NCI-H2081 treated with DMSO at 0.1 percent for 48 hours (cell line): ENCODE measurements at regions not wholly inside any gene's neighbourhood (a gene's known extent, or its start where the extent isn't known, plus 50 kb on each side); places are given as distances from the start of the nearest gene placed in this dataset.

ENCODE experiments used
- DNase-seq: peaks from one replicate; lab custom pipeline; 2025; lab: John Stamatoyannopoulos, UW

GRCh38 chr5:107146901-107147300 lies 523.8 kb downstream of the EFNA5 start:
- DNase-seq: no peak

- no peak for DNase-seq
Measured at GRCh38 chr5:107135391-107135790, 535.3 kb downstream of the EFNA5 start.

GRCh38 chr5:107134931-107135330 lies 535.8 kb downstream of the EFNA5 start:
- no peak for DNase-seq

DNA sequence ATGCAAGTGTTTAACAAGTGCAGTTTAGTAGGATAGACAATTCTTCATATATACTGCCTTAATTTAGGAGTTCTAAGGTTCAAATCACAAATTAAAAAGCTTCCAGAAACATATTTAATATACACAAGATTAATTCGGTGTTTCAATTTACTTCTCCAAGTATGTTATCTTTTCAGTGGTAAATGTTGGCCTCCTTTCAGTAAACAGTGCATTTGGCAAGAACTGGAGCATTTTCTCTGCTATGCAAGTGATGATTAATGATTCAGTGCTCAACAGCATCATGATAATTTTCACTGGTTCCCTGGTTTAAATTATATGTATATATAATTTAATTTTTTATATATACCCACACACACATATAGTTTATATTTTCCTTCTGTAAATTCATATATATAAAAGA lies 541.7 kb downstream of the EFNA5 start:
- no peak for DNase-seq

- DNase-seq: no peak
Measured at GRCh38 chr5:107127878-107128277, 542.9 kb downstream of the EFNA5 start.

- DNase-seq: no peak
Measured at GRCh38 chr5:107126341-107126740, 544.4 kb downstream of the EFNA5 start.

- DNase-seq: no peak
Measured at GRCh38 chr5:107124376-107124775, 546.4 kb downstream of the EFNA5 start.

GRCh38 chr5:107123014-107123413 lies 547.7 kb downstream of the EFNA5 start:
- no peak for DNase-seq

DNA sequence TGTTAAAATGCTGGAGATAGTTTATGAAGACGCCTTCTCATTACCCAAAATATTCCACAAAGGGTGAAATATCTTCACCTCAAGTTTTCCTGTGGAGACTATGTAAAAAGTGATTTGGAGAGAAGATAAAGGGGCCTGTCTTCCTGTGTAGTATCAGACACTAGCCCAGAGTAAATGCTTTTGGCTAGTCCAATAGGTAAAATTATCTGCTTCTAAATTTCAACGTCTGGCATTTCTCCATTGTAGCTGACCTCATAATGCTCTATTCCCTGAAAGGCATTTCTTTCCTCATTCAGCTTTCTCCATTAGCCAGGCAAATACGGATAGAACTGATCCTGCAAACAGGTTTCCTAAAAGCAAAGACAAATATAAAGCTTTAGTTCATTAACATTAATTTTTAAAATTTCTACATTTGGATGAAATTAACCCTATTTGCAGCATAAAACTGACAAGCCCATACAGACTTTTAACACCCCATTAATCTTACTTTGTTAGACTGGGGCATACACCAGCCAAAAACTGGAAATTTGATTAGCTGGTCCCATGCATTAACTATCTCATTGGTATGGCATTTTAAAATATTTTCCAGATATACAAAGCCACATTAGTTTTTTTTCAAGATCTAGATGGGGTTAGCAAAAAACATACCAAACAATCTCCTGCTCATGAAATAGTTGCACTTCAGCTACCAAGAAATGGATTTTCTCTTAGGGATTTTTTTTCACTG lies 548.8 kb downstream of the EFNA5 start:
- DNase-seq: no peak

DNA sequence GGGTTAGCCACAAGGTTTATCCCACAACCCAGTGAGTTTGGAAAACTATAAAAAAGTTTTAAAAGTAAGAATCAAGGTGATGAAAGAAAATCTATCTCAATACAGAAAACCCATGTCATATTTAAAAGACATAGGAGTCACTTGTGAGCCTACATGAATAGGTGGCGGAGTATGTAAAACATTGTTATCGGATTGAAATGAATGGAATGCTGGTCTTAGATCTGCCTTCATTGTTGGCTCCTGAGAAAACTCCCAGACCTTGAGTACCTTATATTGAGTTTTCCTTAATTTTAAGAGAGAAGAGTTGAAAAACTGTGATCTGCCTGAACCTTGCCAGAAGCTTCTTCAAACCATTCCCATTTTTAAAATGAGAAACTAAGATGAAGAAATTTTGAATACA lies 551.1 kb downstream of the EFNA5 start:
- DNase-seq: no peak

DNA sequence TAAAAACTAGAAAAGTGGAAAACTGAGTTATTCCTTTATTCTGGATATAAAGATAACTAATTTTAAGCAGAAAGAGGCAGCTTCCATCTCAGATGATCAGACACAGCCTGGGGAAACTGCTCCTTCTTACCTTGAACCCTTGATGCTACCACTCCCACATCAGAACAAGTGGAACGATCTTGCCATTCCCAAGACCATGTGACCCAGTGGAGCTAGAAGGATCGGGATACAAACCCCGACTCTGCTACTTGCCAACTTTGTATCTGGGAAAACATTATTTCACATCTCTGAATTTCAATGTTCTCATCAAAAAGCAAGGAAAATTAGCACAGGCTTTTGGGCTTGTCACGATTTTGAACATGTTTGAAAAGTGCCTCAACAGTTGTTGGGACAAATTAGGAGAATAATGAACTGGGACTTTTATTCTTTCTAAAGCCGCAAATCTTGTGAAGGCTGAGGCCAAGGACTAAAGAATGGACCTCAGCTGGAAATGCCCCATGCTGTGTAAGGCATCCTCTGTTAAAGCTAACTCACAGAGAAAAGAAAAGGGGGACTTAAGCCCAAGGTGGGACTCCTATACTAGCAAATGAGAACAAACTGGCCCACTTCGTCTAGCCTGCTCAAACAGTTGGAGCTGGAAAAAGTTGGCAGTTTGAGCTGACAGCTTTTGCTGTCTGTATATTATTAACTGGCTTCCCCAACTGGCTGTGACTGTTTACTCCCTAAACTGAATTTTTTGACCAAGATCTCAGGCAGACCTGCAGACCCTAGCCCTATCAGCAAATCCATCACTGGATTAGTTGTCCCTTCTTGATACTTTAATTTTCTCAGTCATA lies 552.3 kb downstream of the EFNA5 start:
- no peak for DNase-seq

DNA sequence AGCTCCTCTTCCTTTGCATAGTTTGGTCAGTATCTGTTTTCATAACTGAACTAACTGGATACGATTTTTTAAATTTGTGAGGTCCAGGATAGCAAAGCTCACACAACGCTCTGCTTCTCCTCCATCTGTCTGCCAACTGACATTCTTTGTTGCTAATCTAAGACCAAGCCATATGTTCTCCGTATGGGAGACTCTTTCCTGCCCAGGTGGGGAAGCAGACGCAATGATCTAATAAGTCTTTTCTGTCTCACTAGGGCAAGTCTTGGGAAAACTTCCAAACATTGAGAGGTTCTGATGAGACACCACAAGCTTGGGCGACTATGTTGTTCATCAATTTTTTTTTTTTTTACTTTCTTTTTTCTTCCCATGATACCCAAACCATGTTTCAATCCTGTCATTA lies 558.5 kb downstream of the EFNA5 start:
- no peak for DNase-seq

DNA sequence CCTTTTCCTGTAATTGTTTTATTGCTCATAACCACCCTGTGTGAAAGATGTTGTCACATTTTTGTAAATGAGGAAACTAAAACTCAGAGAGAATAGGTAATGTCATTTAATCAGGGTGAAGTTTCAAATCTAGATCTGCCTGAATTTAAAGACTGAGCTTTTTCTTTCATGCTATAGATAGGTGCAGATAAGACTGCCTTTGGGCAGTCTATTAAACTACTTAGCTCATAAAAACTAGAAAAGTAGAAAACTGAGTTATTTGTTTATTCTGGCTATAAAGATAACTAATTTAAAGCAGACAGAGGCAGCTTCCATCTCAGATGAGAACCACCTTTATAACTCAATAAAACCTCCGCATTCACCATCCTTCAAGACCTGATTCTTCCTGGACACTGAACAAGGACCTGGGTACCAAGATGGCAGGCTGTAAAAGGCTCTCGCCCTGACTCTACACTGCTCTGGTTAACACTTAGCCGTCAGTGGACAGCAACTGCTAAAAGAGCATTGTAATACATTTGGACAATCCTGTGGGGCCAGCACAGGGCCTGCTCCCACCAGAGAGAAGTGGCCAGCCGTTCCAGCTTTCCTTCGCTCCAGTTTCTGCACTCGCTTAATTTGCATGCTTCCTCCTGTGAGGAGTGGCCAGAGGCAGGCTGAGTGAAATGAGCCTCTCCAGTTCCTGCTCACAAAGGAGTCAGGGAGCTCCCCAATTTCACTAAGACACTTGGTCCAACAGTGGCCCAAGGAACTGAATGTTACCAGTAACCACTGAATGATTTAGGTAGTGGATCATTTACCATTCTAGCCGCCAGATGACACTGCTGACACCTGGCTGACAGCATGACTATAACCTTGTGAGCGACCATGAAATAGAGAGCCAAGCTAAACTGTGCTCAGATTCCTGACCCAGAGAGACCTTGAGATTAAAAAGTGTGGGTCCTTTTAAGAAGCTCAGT lies 566.4 kb downstream of the EFNA5 start:
- no peak for DNase-seq

DNA sequence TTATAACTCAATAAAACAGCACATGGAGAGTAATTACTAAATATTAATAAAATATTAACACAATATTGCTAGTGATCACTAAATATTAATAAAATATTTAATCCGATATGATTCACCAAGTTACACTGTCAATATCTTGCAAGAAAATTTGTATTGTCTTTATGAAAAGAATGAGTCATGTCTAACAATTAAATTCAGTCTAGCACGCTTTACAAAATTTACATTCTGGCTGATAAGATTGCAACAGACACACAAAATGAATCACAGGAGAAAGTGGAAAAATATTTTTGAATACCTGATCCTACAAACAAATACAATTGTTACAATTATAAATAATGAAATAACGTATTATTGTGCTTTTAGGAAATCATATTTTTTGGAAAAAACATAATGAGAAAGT lies 567.2 kb downstream of the EFNA5 start:
- no peak for DNase-seq

DNA sequence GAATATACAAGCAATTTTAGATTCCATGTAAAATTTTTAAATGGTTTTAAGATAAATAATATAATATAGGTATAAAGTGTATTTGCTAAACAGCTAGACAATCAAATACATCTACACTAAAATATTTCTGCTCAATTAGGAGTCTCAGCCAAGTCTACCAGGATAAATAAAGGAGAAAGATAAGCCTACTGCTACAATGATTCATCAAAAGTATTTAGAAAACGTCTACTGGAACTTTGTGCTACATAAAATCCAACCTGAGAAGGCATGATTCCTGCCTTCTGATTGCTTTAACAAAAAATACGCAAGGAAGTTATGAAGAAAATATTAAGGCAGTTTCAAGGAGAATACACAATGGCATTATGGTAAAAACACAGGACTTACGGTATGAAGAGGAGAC lies 570.6 kb downstream of the EFNA5 start:
- DNase-seq: no peak

DNA sequence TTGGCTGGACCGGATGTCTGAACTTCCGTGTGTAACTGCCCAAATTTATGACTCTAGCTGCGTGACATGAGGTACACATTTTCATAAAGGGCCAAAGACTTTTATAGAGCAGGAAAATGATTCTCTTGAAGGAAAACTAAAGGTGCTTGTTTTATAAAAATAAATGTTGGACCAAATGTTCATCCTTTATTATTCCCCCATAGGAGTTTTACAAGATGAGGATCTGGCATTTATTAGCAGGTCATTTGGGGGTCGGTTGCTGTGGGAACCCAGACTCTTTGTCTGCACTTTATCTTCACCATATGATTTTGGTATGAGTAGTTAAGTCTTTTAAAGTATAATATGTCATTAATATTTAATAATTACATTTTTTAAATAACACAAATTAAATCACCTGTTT lies 571.2 kb downstream of the EFNA5 start:
- DNase-seq: no peak

- no peak for DNase-seq
Measured at GRCh38 chr5:107092695-107093094, 578.0 kb downstream of the EFNA5 start.

- no peak for DNase-seq
Measured at GRCh38 chr5:107090506-107090905, 580.2 kb downstream of the EFNA5 start.

GRCh38 chr5:107088907-107089306 lies 581.8 kb downstream of the EFNA5 start:
- DNase-seq: no peak

GRCh38 chr5:107085572-107085971 lies 585.2 kb downstream of the EFNA5 start:
- DNase-seq: no peak

DNA sequence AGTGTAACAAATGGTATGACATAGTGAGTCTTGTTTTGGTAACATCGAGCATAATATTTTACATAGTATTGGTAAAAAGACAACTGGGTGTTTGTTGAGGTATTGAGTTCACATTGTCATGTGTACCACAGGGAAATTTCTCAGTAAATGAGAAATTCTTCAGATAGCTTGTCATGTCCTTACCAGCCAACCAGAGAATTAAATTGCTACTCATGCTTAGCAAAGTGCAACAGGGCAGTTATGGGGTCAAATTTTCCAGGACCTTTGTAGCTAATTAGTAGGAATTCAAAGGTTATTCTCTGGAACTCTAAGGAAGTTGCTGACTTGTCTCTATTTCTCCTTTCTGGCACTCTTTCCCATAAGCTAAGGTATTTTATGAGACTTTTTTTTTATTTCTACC lies 595.7 kb downstream of the EFNA5 start:
- no peak for DNase-seq

DNA sequence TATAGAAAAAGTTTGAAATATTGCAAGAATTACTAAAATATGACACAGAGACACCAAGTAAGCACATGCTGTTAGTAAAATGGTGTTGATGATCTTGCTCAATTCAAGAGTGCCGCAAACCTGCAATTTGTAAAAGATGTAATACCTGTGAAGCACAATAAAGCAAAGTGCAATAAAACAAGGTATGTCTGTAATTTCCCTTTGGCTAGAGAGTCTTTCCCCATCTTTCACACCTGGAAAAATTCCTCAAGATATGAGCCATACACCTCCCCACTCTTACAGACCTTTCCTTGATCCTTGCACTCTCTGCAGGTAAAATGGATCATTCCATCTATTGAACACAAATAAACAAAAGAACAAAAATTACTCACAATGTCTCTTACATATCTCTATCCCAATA lies 597.8 kb downstream of the EFNA5 start:
- no peak for DNase-seq
